ENCODE measurements at regions not wholly inside any gene's neighbourhood (a gene's known extent, or its start where the extent isn't known, plus 50 kb on each side); places are given as distances from the start of the nearest gene placed in this dataset.

- TF ChIP-seq, protein P1, sequence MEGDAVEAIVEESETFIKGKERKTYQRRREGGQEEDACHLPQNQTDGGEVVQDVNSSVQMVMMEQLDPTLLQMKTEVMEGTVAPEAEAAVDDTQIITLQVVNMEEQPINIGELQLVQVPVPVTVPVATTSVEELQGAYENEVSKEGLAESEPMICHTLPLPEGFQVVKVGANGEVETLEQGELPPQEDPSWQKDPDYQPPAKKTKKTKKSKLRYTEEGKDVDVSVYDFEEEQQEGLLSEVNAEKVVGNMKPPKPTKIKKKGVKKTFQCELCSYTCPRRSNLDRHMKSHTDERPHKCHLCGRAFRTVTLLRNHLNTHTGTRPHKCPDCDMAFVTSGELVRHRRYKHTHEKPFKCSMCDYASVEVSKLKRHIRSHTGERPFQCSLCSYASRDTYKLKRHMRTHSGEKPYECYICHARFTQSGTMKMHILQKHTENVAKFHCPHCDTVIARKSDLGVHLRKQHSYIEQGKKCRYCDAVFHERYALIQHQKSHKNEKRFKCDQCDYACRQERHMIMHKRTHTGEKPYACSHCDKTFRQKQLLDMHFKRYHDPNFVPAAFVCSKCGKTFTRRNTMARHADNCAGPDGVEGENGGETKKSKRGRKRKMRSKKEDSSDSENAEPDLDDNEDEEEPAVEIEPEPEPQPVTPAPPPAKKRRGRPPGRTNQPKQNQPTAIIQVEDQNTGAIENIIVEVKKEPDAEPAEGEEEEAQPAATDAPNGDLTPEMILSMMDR (conservative IDR thresholded peaks at IDR 0.05; ENCODE audit: low read length), result no peak
- no peak for TF ChIP-seq EZH2phosphoT487 (IDR thresholded peaks at IDR 0.05; ENCODE audit: borderline replicate concordance)
These were observed 96.8 kb upstream of the USP15 start for GRCh38 chr12:62163368-62163767.

Data from Loucy (cell line).